H4 (cell line): ENCODE measurements at regions not wholly inside any gene's neighbourhood (a gene's known extent, or its start where the extent isn't known, plus 50 kb on each side); places are given as distances from the start of the nearest gene placed in this dataset.
"Not testable (repeated sequence)": the region's sequence is repeated elsewhere in the genome, so short reads cannot be mapped to it uniquely, and the experiment has no call there.

Experiments used
- DNase-seq: peaks from one replicate; pipeline ENCODE4 v3.0.0-alpha.2; 2015; ENCODE audit warnings: low spot score

GRCh38 chr16:29169295-29169994 is 184.6 kb downstream of the LAT start:
- not testable (repeated sequence) for DNase-seq

GRCh38 chr16:29168515-29169259 is 183.8 kb downstream of the LAT start:
- not testable (repeated sequence) for DNase-seq

GRCh38 chr16:29164442-29165089 is 179.7 kb downstream of the LAT start:
- DNase-seq: not testable (repeated sequence)

GRCh38 chr16:29160171-29160570 is 175.3 kb downstream of the LAT start:
- not testable (repeated sequence) for DNase-seq

GRCh38 chr16:29159603-29160002 is 174.8 kb downstream of the LAT start:
- DNase-seq: not testable (repeated sequence)

GRCh38 chr16:29158785-29159184 is 173.9 kb downstream of the LAT start:
- no peak for DNase-seq

GRCh38 chr16:29158031-29158784 is 173.4 kb downstream of the LAT start:
- DNase-seq: not testable (repeated sequence)

GRCh38 chr16:29157051-29157923 is 172.4 kb downstream of the LAT start:
- DNase-seq: peak; percentile 79

- DNase-seq: no peak
These were observed 171.7 kb downstream of the LAT start for GRCh38 chr16:29156511-29156910.

- not testable (repeated sequence) for DNase-seq
These were observed 171.0 kb downstream of the LAT start for GRCh38 chr16:29155866-29156200.

- DNase-seq: not testable (repeated sequence)
These were observed 170.4 kb downstream of the LAT start for GRCh38 chr16:29155131-29155865.

- DNase-seq: peak; percentile 48
These were observed 169.8 kb downstream of the LAT start for GRCh38 chr16:29154676-29155121.

GRCh38 chr16:29154088-29154487 is 169.2 kb downstream of the LAT start:
- DNase-seq: no peak

GRCh38 chr16:29153307-29153706 is 168.5 kb downstream of the LAT start:
- not testable (repeated sequence) for DNase-seq

- not testable (repeated sequence) for DNase-seq
These were observed 167.7 kb downstream of the LAT start for GRCh38 chr16:29152544-29153031.

GRCh38 chr16:29151317-29151716 is 166.5 kb downstream of the LAT start:
- DNase-seq: no peak

- not testable (repeated sequence) for DNase-seq
These were observed 165.1 kb downstream of the LAT start for GRCh38 chr16:29149912-29150311.

- DNase-seq: no peak
These were observed 164.0 kb downstream of the LAT start for GRCh38 chr16:29148867-29149272.

GRCh38 chr16:29148131-29148691 is 163.4 kb downstream of the LAT start:
- no peak for DNase-seq

- DNase-seq: not testable (repeated sequence)
These were observed 162.9 kb downstream of the LAT start for GRCh38 chr16:29147710-29148109.
